HG03520 (cell line): ENCODE measurements at regions not wholly inside any gene's neighbourhood (a gene's known extent, or its start where the extent isn't known, plus 50 kb on each side); places are given as distances from the start of the nearest gene placed in this dataset.
"Not testable (repeated sequence)": the region's sequence is repeated elsewhere in the genome, so short reads cannot be mapped to it uniquely, and the experiment has no call there.

ENCODE experiments used
- ATAC-seq: cut with Tn5 transposase; IDR thresholded peaks from one replicate; pipeline ENCODE4 v1.9.1; 2021; ENCODE audit warnings: mild to moderate bottlenecking, moderate library complexity; ENCODE audit not compliant: unreplicated experiment

GRCh38 chr7:13117103-13117502 lies 429.7 kb downstream of the ARL4A start:
- ATAC-seq, result no peak

DNA sequence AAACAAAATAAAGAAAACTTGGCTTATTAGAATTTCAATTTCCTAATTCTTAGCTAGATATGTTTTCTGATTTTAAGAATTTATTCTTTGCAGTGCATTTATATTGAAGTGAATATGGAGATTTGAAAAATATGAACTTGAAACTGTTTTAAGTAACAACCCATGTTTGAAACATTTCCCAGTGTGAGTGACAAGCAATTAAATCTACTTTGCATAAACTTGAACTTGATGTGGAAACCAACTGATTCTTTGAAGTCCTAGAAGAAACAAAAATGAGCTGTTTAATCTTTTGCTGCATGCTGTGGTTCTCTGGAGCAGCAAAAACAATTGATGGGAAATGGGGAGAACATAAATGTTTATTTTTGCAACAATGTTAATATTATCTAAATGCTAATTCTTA lies 430.2 kb downstream of the ARL4A start:
- ATAC-seq, result no peak

DNA sequence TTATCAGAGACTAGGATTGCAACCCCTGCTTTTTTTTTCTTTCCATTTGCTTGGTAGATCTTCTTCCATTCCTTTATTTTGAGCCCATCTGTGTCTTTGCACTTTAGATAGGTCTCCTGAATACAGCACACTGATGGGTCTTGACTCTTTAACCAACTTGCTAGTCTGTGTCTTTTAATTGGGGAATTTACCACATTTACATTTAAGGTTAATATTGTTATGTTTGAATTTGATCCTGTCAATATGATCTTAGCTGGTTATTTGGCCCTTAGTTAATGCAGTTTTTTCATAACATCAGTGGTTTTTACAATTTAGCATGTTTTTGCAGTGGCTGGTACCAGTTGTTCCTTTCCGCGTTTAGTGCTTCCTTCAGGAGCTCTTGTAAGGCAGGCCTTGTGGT lies 437.2 kb downstream of the ARL4A start:
- not testable (repeated sequence) for ATAC-seq

- no peak for ATAC-seq
Measured at GRCh38 chr7:13126347-13126746, 438.9 kb downstream of the ARL4A start.

DNA sequence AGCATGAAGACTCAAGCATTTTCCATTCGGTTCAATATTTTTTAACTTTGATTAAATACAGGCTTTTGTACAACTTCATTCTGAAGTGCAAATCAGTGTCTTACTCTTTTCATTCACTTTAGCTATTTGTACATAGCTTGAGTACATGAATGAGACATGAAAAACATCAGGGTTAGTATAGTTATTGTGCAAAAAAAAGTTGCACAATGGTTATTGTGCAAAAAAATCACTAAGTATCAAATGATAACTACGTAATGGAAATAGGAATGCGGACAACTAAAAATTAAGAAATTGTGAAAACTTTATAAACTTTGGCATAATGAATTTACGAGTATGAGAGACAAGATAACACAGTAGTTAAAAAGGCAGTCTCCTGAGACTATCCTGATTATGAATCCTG lies 442.9 kb downstream of the ARL4A start:
- ATAC-seq, result no peak

DNA sequence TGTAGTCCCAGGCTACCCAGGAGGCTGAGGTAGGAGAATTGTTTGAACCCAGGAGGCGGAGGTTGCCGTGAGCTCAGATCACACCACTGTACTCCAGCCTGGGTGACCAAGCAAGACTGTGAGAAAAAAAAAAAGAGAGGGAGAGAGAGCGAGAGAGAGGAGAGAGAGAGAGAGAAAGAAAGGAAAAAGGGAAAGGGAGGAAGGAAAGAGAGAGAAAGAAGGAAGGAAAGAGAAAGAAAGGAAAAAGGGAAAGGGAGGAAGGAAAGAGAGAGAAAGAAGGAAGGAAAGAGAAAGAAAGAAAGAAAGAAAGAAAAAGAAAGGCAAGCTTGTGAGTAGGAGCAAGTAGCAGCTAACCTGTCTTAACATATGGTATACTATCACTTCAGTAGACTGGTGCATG lies 443.5 kb downstream of the ARL4A start:
- not testable (repeated sequence) for ATAC-seq

DNA sequence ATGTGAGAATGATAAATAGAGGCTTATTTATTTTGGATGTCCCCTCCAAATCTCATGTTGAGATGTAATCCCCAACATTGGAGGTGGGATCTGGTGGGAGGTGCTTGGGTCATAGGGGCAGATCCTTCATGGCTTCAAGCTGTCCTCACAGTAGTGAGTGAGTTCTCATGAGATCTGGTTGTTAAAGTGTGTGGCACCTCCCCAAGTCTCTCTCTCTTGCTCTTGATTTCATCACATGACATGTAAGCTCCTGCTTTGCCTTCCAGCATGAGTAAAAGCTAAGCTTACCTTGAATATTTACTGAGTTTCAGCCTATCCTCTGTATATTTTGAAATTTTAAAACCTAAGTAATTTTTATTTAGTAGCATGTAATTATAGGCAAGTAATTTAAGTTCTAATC lies 444.9 kb downstream of the ARL4A start:
- no peak for ATAC-seq

GRCh38 chr7:13136345-13136744 lies 448.9 kb downstream of the ARL4A start:
- ATAC-seq, result not testable (repeated sequence)

DNA sequence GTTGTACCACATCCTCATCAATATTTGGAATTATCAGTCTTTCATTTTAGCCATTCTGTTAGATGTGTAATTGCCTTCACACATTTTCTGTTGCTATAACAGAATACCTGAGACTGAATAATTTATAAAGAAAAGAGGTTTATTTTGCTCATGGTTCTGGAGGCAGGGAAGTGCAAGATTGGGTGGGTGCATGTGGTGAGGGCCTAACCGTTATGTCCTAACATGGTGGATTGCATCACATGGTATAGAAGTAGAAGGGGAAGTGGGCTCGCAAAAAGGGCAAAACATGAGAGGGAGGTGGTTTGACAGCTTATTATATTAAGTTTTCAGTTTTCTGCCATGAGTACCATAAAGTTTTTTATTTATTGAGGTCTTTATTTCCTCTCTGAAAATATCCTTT lies 452.0 kb downstream of the ARL4A start:
- ATAC-seq, result no peak

GRCh38 chr7:13144673-13145072 lies 457.2 kb downstream of the ARL4A start:
- no peak for ATAC-seq

DNA sequence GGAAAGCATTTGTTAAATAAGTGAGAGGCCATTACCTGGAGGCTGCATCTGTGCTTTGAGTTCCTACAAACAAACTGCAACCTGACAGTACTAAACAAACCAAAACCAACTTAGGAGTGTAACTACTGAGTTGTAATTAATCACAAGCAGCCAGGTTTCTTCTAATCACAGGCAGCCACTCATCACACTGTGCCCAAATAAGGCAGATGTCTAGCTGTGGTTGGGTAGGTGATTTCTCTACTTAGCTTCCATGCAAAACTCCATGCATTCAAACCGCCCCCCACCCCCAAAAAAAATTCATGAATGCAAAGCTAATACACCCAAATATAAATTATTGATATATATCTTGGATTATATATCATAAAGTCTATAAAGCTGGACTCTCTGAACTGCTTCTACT lies 461.1 kb downstream of the ARL4A start:
- ATAC-seq, result no peak

- ATAC-seq, result no peak
Measured at GRCh38 chr7:13151978-13152377, 464.5 kb downstream of the ARL4A start.

DNA sequence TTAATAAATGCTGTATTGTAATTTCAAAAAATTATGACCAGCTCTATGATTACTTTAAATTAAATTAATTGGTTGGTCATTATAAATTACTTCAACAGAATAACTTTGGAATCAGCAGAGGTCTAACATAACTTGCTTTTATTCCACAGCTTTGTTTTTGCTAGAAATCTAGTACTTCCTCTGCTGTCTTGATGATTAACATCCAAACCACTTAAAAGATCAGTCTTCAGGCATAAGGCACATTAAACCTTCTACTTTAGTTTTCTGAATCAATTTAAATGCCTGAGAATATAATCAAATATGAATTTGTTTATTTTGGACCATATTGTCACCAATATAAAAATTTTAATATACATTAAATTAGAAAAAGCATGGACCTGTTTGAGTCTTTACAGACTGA lies 465.3 kb downstream of the ARL4A start:
- no peak for ATAC-seq

- ATAC-seq, result no peak
Measured at GRCh38 chr7:13153266-13153665, 465.8 kb downstream of the ARL4A start.

GRCh38 chr7:13153742-13154141 lies 466.3 kb downstream of the ARL4A start:
- ATAC-seq, result no peak

GRCh38 chr7:13155188-13155587 lies 467.8 kb downstream of the ARL4A start:
- no peak for ATAC-seq

DNA sequence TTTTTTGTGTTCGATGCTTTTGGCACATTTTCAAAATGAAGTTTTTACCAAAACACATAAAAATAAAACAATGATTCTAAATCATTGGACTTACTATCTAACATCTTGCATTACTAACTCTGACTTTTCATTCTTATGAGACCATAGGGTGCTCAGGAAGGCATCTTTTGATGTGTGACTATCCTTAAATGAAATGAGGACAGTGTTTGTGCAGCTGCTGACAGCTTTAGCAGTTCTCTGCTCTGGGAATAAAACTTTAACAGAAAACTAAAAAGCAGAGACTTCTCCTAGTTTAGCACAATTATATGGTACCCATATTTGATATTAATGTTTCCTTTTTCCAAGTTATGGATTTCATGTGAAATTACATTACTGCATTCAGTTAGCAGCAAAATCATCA lies 471.6 kb downstream of the ARL4A start:
- ATAC-seq, result no peak

DNA sequence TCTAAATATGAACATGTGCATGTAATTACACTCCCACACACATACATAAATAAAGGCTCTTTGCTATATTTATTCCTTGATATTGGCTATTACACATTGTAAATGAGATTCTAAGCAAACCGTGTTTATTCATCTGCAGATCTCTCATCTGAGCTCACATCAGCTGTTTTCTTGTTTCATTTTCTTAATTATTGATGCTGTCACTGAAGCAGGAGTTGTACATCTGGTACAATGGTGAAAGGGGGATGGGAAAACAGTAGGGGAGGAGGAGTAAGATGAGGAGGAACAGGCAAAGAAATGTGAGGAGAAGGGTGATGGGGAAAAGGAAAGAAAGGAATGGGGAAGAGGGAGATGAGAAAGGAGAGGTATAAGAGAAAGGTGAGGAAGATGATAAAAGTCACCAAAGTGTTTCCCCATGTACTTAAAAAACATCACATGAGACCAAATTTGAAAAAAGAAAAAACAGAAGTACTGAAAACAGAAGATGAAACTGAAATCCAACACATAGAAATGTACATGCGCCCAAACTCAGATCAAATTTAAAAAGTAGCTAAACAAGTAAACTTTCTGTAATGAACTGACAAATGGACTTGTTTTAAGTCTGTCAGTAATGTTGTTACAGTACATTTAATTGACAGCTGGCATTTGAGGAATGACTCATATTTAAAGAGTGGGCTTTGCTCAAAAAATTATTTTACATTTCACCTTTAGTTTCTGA lies 472.2 kb downstream of the ARL4A start:
- no peak for ATAC-seq

GRCh38 chr7:13161125-13161524 lies 473.7 kb downstream of the ARL4A start:
- ATAC-seq, result no peak

GRCh38 chr7:13165854-13166253 lies 478.4 kb downstream of the ARL4A start:
- ATAC-seq, result no peak

- ATAC-seq, result no peak
Measured at GRCh38 chr7:13166801-13167200, 479.4 kb downstream of the ARL4A start.

DNA sequence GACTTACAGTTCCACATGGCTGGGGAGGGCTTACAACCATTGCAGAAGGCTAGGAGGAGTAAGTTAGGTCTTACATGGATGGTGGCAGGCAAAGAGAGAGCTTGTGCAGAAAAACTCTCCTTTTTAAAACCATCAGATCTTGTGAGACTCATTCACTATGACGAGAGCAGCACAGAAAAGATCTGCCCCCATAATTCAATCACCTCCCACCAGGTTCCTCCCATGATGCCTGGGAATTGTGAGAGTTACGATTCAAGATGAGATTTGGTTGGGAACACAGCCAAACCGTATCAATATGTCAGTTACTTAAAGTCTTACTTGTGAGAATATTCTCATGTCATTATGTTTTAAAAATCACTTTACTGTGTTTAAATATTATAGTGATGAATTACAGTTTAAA lies 481.9 kb downstream of the ARL4A start:
- no peak for ATAC-seq

DNA sequence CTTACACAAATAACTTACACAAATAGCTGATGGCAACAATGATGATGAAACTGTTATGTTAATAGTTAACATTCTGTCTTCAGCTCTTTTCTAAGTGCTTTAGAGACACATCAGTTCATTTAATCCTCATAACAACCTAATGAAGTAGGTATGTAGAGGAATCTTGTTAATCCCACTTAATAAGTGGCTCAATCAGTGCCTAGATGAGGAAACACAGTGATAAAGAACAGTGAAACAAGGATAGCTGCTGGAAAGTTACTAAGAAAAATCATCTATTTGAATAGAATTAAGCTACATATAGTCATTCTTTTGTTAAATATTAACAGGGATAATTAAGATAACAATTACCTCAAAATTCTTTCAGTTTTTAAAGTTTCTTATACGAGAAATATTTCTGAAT lies 487.6 kb downstream of the ARL4A start:
- no peak for ATAC-seq
